ENCODE measurements at regions not wholly inside any gene's neighbourhood (a gene's known extent, or its start where the extent isn't known, plus 50 kb on each side); places are given as distances from the start of the nearest gene placed in this dataset.

DNA sequence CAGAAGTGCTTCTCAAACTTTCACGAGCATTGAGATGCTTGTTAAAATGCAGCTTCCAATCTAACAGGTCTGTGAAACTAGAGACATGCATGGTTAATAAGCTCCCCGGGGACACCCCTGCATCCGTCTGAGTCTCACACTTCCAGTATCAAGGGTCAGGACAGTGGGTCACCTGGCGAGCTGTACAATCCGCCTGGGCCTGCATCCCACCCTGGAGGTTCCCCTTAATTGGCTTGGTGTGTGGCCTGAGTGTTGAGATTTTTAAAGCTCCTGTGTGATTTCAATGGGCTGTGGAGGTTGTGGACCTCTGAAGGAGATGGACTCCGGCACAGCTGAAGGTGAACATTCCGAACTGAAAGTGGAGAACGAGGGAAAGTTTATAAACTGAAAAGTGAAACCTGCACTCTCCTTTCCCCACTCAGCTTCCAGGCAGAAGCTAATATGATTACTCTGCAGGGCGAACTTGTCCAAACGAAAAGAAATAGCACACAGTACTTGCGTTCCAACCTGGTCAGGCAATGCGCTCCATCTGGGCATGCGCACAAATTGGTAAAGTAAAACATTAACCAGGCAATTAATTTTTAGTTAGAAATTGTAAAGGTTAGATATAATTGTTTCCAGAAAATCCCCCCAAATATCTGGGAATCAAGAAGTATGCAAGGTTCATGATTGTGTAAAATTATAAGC, 191.7 kb upstream of the ALKAL2 start:
- no peak for DNase-seq

DNA sequence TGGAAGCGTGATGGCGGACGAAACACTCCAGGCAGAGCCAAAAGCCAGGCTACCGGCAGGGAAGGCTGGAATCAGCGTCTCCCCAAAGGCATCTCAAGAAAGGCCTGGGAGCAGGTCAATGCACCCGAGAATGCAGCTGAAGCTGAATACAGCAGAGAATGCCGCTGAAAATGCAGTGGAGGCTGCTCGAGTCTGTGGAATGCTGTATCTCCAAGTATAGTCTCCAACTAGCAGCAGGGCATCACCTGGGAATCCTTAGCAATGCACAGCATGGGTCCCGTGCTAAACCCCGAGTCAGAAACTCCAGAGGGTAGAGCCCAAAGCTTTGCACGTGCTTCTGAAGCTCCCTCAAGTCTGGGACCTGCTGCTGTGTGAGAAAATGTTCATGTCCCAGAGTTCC, 191.1 kb upstream of the ALKAL2 start:
- no peak for DNase-seq

DNA sequence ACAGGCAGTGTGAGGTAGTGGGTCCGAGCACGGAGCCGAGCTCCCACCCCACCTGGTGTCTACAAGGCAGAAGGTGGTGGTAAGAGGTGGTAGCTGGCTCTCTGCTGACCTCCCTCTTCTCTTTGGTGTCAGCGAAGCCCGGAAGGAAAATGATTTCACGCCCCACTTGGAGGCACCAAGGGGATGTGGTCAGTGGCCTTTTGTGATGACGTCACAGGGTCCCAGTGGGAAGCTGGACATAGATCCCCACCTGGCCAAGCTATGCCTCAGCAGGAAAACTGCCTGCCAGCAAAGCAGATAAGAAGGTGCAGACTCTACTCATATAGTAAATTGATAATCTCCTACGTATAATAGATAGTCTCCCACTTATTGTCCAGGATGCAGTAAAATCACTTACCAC, 183.7 kb upstream of the ALKAL2 start:
- DNase-seq: no peak

DNA sequence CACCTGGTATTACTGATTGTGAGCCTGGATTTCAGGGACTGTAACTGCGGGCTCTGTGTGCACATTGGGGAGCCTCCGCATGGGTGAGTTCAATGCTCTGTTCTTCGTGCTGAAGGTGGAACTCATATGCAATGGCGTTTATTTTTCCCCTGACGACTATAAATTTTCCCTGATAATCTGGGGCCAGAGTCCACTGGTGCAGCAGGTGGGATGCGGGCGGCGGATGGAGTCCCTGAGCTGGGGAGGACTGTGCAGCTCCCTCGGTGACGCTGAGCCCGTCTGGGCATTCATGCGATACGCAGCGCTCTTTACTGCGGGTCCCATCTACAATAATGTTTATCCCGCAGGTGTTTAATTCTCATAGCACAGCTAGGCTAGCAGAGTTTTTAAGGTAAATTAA, 181.6 kb upstream of the ALKAL2 start:
- DNase-seq: no peak

DNA sequence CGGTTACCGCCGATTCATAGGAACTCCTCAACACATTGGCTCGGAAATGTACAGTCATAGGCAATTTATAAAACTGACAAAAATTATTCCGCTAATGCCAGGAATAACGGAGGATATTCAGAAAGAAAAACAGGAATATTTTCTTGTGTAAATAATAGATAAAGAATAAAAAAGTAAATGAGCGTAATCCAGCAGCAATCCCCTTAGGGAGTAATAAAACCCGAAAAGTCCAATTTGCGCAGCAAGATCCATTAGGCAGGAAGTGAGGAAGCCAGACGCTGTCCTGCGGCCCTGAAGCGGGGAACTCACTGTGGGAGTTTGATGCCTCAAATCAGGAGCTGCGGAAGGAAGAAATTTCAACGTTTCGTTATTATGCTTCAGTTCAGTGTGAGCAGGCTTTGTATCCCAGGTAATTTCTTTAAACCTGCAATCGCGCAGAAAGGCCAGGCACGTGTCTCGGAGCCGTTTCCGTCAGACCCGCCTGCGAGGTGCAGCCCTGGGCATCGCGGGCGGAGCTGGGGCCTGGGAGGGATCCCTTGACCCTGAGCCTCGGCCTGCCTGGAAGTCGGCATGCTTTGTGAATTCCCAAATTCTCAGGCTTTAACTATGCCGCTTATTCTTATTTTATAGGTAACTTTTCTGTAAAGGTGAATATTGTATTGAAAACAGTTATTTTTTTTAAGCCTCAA, 180.9 kb upstream of the ALKAL2 start:
- no peak for DNase-seq

DNA sequence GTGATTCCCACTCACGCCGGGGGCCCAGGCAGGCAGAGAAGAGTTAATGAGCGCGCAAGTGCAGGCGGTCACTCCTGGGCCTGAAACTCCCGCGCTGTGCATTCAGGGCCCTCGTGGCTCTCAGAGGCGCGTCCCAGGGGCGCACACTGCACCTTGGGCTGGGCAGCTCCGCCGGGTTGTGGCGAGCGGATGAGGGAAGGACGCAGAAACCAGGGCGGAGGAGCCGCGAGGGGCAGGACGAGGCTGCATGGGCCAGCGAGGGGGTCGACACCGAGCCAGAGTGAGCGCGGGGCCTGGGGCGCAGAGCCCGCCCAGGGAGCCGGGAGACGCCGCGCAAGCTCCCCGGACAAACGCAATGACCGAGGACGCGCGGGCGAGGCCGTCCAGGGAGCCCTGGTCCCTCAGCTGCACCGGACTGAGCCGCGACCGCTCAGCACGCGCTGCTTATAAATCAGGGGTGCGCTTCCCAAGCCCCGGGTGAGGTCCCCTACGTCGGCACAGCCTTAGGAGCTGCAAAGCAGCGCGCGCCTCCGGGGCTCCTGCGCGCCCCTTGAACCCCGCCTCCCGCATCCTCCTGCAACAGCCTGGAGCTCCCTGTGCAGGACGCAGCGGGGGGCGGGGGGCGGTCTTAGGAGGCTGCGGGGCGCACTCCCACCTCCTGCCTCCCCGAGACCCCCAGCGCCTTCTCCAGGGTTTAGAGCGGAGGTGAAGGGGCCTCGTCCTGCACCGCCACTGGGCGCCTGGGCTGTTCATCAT, 180.2 kb upstream of the ALKAL2 start:
- DNase-seq: no peak

DNA sequence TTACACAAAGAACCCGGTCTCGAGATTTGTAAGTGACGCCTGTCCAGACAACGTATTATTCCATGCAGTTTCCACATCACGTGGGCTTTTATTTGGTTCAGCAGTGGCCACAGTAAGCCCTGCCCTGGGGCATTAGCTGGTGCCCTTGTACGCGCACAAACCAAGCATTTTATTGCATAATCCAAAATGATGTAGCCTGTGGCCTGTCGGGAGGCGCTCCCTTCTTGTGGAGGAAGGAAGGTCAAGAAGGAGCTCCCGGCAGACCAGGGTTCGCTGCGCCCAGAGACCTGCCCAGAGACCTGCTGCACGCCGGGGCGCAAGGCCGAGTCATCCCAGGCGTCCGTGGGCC, 179.6 kb upstream of the ALKAL2 start:
- DNase-seq: no peak

DNA sequence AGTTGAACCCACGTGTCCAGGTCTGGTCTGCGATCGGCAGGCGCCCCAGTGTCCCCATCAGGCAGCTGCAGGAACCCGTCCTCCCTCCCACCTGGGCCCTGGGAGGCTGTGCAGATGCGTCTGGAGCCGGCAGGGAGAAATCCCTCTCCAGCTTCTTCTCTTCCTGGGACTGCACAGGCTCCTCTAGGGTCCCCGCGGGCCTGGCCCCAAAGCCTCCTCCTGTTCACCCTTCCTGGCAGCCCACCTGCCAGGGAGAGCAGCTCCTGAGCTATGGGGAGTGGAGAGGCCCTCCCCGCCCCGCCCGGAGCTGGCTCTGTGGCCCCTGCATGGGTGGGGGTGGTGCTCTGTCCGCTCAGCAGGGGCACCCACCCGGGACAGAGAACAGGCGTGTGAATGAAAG, 179.2 kb upstream of the ALKAL2 start:
- DNase-seq: no peak

DNA sequence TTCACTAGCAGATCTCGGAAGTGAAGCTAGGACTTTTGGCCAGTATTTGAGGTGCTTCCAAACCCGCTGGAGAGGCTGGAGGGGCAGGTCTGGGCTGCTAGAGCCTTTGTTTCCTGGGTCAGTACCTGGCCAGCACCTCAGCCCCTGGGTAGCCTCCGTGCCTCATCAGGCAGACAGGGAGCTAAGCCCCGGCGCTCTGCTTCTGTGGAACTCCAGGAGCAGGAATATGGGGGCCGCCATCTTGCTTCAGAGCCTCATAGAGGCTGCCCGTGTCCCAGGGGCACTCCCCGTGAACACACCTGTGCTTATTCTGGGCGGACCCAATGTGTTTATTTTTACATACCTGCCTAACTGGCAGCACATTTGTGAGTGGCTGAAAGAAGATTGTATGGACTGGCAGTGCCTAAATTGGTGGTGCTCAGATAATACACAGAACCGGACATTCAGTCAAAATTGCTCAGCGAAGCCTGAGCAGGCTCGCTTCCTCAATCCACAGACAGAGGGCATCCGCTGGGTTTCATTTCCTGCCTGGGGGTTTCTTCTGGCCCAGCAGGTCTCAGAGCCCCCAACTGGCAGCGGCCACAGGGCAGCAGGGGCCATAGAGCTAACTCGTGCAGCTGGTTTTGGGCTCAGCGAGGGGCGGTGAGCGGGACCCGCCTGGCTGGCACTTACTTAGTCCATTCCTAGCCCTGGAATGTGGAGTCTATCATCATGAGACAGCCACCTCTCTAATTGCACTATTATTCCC, 176.8 kb upstream of the ALKAL2 start:
- no peak for DNase-seq

DNA sequence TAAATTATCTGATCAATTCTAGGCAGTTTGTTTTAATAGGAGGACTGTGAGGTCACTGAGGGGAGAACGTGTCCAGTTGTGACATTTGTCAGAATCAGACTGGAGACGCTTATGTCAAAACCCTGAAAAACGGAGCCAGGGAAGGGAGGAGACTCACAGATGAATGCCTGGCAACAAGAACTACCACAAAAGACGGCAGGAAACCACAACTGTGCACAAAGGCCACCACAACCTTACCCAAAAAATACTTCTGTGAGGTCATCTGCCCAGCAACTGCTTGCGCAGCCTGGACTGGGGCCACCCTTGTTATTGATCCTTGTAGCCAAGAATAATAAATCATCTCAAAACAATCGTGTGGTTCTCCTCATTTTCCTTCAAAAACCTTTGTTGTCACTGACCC, 173.0 kb upstream of the ALKAL2 start:
- peak in 1 of 2 donors; percentile 15 for DNase-seq

DNA sequence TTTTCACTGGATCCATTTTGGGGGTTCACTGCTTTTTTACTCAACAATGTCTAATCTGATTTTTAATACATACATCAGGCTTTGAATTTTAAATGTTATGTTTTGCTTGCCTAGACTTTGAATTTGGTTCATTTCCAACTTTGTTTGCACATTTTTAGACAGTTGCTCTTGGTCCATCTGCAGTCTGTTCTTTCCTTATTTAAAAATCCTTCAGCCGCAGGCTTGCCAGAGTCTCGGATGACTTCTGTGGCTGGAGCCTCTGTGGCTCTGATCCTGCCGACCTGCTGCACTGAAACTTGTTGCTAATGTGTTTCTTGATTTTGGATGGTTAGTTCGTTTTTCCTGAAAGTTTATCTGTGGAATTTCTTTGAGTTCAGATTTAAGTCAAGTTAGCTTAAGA, 172.0 kb upstream of the ALKAL2 start:
- no peak for DNase-seq

DNA sequence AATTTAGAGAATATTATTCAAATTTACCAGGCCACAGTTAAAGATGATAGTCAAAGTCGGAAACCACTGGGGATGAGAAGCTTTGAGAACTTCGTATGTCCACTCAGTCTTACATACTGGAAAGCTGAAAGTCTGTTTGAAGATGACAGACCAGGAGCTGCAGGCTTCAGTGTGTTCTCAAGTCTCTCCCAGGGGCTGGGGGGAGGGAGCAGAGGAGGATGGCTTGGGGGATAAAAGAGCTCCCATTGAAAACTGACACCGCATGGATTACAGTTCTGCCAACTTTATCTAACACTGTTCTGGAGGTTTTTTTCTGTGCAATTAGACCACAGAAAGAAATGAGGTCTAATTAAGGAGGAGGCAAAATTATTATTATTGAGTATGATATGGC, 170.5 kb upstream of the ALKAL2 start:
- DNase-seq: no peak

DNA sequence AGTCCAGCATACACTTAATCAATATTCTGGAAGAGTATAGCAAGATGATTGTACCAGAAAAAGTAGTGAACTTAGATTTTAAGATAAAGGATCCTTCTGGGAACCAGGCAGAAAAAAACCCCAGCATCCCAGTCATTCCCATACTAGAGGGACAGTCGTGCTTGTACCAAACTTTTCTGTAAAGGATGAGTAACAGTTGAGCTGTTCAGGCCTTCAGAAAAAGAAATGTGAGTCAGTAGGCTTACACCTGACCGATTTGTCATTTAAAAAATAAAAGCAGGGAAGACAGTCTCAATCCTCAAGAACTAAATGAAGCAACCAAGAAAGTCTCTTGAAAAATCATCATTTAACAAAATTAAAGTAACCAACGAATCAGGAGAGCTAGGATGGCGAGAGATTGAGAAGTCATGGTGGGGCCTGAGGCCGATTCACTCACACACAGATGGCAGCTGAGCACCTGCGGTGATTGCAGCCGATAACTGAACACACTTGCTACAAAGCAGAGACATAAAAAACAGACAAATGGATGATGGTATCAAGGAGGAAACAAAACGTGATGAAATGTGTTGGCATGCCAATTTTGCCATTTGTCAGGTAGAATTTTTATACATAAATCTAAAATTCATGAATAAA, 170.0 kb upstream of the ALKAL2 start:
- no peak for DNase-seq

DNA sequence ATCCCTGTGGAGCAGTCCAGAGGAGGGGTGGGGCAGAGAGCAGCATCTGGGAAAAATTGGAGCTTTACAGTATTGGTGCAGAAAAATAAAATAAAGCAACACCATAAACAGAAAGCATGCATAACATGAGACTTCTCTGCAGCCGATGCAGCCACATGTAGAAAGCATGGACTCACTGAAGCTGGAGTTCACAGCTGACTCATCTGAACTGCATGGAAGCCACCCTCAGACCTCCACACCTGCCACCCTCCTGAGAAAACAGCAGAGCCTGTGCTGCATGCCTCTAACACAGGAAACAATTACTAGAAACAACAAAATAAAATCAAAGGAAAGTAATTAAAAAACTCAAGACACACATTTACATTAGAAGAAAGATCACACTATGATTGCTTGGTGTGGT, 169.4 kb upstream of the ALKAL2 start:
- no peak for DNase-seq

DNA sequence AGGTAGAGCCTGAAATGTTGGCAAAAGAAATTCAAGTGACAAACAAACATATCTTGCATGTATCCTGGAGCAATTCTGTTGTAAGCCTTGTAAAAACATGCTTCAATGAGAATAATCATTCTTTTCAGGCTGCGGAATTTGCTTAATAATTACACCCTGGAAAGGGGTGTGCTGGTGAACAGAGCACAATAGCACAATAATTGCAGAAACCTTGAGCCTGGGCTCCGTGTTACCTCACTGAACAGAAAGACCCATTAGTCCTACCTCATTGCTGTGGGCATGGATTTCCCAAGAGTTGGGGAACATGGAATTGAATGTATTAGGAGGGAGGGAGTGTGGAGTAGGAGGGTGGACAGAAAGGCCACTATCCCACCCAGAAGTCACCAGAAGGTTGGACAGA, 168.0 kb upstream of the ALKAL2 start:
- DNase-seq: no peak

DNA sequence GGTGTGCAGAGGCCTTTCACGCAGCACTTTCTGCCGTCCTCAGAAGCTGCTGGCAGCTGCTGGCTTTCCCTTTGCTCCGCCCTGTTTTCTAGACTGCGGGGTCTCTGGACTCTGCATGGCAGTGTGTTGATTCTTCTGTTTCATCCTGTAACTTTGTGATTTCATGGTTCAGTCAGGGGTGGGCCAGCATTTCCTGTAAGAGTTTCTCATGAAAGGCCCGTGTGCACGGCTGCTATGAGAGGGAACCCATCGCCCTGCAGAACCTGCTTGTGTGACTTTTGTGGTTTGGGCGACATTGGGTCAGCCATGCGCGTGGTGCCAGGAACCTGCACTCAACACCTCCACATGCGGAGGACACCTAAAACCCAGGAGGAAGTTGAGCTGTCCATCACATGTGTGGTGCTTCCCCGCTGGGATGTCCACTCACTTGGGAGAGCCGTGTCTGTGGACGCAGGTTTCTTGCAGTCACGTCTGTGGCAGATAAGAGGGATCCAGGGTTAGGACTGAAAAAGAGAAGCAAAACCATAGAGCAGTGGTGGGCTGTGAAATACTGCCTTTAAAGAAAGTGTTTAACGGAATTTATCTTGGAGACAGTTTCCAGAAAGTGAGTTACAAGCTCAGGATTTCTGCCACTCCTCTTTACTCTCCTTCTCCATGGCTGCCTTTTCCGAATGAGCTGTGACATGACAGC, 167.3 kb upstream of the ALKAL2 start:
- no peak for DNase-seq

DNA sequence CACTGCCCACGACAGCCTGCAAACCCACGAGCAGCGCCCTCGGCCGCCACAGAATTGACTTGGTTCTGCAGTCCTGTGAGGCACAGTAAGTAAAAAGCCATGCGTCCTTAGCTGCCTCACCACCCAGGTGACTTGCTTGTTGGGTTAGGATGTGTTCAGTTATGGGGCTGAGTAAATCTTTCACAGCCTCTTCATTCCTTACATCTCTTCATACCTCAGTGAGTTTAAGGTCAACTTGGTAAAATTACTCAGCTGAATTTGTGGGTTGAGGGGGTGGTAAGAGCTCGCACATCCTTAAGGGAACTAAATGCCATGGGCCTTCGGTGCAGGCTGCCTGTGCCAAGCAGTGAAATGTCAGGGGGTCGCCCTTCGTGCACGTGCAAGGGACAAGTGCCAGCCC, 165.2 kb upstream of the ALKAL2 start:
- no peak for DNase-seq

DNA sequence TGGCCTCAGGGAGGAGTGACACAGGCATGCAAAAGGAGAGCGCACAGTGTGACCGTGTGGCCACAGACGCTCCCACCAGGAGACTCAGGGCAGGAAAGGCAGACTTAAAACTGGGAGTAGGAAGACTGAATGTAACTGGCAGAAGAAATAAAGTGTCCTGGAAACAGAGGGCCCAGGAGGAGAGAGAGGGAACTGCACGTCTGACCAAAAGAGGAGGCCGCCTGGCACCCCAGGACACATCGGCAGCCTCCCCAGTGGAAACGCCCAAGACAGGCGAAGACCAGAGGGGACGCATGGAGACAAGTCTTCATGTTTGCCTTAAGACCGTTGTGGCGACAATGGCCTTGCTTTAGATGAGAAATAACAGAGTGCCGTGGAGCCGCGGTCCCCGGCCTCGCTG, 163.6 kb upstream of the ALKAL2 start:
- DNase-seq: no peak

DNA sequence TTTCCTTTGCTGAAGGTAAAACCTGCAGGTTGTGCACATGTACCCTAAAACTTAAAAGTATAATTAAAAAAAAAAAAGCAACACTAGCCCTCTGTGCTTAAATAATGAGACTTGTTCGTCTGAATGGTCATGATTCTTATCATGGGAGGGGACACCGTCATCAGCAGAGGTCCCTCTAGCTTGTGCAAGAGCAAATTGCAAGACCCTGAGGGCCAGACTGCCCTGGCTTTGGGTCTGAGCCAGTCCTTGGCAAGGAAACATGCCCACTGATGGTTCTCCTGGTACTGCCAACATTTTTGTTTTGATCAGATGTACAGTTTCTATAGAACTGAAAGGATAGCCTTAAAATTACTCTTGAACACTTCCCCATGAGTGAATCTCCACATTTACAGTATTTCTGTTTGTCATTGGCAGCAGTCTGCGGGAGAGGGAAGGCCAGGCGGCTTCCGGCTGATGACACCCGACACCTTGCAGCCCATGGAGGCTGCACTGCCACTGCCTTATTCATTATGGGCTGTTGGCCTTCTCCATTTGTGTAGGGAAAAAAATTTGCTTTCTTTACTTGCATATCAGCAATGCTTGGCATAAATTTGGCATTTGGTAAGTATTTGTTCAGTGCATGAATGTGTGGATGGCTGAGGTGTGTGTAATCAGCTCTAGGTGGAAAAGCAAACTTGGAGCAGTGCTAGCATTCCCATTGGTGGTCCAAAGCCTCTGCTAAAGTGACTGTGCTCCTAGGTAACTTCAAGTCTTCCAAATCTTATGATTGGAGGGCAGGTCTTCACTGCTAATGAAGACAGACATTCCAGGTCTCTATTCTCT, 161.6 kb upstream of the ALKAL2 start:
- no peak for DNase-seq

DNA sequence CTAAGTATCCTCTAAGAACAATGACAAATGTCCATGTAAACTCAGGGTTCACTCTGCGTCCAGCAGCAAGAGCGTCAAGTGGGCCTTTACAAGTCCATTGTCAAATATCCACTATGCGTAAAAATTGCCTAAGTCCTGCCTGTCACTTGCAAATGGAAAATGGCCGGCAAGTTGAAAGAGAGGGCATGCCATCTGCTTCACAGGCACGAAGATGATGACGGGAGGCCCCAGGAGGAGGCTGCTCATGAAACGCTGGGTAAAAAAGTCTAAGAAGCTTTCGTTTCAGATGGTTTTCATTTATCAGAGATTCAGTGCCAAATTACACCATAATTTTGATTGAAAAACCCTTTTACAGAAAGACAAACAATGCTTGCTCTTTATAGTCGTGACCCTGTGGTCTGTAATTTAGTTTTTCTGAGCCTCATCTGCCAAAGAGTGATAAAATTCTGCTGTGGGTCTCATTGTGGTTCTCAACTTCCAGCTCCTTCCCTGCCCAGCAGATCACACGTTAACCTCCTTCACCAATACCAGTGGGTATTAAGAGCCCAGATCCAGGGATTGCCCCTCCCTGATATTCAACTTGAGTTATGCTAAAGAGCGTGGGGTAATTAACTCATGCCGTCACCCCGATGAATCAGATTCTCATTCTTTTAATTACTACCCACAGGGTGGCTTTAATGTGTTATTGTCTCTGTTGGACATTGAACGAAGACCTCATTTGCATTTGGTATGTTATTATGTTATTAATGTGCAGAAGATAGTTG, 160.2 kb upstream of the ALKAL2 start:
- DNase-seq: no peak

All from activated CD4-positive, alpha-beta T cell treated with anti-CD3 and anti-CD28 coated beads for 4 hours (primary cell).